HG03469 (cell line): ENCODE measurements at regions not wholly inside any gene's neighbourhood (a gene's known extent, or its start where the extent isn't known, plus 50 kb on each side); places are given as distances from the start of the nearest gene placed in this dataset.

Experiments used
- ATAC-seq: cut with Tn5 transposase; IDR thresholded peaks from one replicate; pipeline ENCODE4 v1.9.1; 2021; ENCODE audit warnings: mild to moderate bottlenecking, moderate library complexity, moderate number of reproducible peaks; ENCODE audit not compliant: unreplicated experiment

DNA sequence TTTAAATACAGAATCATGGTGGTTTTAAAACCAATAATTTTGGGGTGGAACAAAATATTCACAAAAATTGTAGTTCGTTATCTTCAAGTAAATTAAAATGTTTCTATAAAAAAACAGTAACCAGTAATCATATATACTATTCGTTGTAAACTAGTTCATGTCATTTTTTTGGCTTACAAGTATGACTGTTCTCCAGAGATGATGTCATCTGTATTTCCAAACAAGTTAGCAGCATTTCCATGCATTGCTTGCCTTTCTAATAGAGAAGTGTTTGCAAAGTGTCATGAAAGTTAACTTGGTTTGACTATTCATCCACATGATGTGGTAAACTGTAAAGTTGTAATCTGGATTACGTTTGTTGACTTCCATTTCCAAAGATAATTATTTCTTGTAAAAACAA is 717.9 kb upstream of the ADAMTS16 start:
- ATAC-seq: no peak

DNA sequence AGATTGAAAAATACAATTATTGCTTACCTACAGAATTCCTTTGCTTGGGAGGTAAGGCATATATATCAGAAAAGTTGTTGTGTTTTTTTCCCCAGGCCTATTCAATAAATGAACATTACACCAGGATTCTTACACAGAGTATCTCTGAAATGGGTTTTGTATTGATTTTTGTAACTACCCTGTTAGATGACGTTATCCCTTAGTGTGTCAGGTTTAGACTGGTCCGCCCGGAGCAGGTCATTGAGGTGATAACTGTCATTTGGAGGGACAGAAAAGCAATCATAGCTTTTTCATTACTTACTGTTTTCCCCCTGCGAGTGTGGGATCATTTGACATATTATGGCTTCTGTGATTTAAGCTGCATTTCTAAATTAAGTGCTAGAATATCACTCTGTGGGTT is 715.2 kb upstream of the ADAMTS16 start:
- ATAC-seq: no peak

DNA sequence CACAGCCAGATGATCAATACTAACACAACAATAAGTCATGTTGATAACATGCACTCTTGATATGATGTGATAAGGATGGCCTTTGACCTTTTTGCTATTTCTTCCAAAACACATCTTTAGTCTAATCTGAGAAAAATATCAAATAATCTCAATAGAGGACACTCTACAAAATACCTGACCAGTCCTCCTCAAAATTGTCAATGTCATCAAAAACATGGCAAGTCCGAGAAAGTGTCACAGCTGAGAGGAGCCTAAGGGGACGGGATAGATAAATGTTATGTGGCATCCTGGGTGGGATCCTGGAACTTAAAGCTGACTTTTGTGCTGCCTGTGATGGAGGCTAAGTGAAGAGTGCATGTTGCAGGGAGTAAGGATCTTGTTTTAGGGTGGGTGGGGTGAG is 699.6 kb upstream of the ADAMTS16 start:
- no peak for ATAC-seq

DNA sequence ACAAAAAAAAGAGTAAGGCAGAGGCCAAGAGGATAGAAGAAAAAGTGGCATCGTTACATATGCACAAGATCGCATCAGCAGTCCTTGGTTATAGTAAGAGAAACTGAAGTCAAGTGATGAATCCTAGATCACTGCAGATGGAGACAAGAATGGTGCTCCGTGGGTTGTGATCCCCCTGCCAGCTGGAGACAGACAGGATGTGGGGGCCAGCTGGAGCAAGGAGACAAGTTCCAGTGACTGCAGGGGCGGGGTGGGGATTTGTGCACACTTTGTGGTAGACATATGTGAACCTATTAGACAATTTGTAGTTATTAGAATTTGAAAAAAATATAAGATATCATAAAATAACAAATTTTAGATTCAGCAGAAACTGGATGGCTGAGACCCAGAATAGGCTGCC is 697.9 kb upstream of the ADAMTS16 start:
- ATAC-seq: no peak

DNA sequence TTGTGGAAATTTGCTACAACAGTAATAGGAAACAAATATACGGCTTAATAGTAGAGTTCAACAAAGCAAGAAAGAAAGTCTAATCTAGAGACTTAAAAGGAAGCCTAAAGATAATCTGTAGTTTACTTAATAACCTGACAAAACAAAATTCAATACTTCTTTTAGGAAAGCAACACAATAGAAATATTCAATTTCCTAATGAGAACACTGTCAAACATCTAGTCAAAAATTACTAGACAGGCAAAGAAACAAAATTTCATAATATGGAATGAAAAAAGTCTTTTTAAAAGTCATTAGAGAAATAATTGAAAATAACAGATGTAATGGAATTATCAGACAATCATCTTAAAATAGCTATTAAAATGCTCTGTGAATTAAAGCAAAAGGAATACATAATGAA is 692.5 kb upstream of the ADAMTS16 start:
- ATAC-seq: no peak

DNA sequence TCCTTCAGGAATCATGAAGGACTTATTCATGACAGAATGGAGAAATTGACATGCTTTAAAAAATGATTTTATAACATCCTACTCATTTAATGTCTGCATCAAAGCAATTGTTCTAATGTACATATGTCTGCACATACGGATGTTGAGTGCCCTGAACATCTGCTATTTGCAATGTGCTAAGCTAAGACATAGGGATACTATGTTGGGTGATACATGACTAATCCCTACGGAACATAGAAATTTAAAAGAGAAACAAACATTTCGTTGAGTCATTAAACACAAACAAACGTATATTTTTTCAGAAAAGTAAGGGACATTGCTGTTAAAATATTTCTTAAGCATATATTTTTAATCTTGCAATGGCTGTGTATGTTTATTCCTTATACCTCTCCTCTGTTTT is 686.5 kb upstream of the ADAMTS16 start:
- no peak for ATAC-seq

DNA sequence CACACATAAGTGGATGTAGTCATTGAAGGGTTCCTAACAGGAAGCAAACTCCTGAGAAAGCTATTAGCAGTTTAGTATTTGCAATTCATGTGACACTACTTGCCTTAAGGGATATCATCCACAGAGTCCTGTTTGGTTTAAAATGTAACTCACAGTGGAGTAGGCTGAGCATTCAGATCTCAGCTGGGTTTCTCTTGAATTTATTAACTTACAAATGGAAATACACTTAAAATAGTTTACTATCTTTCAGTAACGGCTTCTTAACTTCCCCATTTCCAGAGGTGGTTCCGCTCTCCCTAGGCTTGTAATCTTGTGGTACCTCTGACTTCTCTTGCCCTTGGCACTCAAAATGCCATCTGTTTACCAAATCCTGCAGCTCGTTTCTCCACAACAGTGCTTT is 660.7 kb upstream of the ADAMTS16 start:
- no peak for ATAC-seq

DNA sequence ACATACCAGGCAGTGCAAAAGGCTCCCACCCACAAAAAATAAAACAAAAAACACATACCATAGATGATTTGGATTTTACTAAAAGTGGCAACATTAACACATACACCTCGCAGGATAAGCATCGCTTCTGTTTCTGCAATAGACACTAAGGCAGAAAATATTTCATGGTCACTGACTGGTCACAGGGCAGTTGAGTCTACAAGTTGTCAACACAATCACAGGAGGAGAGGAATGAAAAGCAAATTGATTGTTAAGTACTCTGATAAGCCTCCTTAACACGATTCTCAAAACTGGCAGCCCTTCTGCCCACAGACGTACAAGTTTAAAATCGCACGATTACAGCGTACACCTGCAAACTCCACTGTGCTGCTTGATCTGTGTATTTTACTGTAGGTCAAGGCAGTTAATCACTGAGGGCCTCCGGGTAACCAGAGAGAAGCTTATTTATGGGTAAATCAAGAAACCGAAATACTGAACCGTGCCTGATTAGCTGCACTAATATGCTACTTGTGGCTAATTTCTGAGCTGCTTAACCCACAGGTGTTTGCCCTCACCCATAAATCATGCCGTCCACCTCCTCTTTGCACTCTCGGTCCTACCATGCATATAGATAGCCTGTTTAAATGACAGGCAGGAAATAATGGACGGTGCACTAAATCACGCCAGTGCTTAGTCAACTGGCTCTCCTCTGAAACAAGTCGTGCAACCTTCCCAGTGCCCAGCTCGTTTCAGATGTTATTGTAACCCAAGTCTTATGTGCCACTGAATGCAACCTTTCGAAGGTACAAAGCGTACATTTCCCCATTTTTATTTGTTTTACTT is 659.4 kb upstream of the ADAMTS16 start:
- ATAC-seq: no peak

DNA sequence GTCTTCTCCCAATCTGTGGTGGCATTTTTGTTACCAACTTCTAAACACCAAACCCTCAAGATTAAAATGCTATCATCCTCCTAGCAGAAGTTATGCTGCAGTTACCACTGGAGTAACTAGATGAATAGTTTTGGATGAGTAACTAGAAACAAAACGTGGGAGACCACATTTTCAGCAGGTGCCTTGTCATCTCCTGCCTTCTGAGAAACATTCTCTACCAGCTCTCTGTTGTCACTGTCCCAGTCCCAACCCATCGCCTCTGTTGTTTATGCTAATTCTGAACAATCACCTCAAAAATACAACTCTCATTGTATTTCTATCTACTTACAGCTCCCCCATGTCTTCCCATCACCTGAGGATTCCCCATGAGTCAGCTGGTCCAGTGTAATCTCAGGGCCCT is 652.5 kb upstream of the ADAMTS16 start:
- no peak for ATAC-seq

DNA sequence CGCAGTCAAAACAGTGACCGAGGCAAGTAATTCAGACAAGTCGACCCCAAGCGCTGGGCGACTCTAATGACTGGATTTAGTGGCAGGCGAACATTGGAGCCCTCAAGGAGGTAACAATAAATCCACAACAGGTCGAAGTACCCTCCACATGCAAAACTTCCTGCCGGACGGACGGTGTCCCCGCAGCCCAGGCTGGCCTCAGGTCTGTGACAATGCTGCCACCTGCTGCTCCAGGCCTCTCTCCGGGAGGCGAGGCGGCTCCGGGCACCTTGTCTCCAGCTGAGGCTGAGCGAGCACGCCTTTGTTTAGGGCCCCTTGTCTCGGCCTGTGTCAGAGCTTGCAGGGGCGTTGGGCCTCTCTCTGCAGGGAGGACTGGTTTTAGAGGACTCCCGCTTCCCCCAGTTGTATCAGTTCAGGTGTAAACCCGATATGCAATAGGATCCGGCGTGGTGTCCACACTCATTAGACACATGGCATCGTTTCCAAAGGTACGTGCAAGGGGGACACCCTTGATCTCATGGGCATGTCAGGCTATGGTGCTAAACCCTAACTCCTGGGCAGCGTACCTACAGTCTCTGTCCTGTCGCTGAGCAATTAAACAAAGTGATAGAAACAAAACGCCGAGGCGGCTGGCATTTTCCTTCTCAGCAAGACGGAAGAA is 628.0 kb upstream of the ADAMTS16 start:
- no peak for ATAC-seq

DNA sequence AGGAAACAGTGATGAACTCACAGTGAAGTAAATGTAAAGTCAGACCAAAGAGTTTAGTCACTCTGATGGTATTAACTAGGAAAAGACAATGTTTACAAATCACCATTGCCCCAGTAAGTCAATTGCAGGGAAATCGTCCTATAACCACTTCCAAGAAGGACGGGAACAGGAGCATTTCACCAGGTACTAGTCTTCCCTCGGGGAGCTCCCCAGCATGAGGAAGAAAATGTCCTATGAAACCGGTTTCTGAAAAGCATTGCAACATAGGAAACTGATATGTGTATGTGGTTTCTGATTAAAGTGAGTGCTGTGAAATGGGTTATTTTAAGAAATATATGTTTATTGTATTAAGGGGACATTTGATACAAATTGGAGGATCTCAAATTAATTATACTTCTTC is 626.7 kb upstream of the ADAMTS16 start:
- ATAC-seq: no peak

DNA sequence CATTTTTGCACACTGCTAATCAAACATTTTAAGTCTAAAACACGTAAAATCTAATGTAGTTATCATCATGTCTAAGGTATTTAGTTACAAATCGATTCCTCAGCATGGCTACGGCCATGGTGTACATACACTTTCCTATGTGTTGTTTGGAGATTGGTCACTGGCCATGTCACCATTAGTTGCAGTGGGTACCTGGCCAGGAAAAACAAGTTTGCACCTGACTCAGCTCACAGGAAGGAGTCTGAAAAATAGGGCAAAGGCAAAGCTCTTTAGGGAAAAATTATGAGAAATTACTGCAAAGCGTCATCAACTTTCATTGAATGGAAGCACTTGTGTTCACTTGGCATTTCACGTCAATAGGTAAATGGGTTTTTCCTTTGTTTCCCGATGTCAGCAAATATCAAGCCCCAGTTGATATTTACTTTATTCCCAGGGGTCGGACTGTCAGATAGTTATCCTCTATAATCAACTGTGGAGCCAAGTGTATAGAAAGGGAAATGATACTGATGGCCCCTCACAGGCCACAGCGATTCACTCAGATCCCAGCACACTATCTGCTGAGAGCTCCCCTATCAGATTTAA is 626.0 kb upstream of the ADAMTS16 start:
- no peak for ATAC-seq

DNA sequence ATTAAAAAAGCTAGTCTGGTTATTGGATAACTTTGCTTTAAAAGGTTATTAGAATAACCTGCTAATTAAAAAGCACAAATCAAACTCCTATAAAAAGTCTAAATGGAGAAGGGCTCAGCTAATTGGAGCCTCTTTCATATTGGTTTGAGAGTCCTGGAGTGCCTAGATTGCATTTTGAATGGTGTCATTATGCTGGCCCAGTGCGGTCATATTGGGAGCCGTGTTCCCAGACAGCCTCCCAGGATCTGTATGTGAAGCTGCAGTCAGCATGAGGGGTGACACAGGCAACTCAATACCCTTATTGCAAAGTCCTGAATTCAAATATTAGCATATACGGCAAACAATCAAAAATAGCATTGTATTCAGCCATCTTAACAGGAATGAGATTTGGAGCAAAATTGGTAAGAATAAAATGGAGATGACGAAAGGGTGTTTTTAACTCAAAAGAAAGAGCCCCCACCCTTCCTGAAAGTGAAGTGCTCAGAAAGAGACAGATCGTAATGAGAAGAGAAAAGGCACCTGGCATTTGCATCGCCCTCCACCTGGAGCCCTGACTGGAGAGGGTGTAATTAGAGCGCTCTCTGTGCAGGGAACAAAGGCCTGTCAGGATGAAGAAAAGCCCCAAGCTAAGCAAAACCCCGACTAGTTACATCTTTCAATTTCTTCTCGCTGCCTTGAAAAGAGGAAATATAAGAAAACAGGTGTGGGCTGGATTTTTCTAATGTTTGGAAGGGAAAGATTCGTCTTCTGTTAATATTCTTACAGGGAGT is 621.0 kb upstream of the ADAMTS16 start:
- no peak for ATAC-seq

DNA sequence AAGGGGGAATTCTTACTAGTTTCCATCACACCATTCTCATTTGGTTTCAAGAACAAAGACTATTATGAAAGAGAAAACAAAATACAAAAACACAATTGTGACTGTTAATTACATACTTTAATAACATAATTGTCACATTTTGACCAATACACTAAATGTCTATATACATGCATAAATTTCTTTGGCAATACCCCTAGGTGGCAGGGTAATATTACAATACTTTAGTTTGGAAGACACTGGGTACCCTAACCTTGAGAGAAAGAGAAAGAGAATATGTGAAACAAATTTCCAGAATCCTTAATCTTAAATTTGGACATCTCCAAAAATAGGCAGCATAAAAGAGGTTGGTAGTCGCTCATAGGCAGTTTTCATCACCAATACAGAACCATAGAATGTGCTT is 619.6 kb upstream of the ADAMTS16 start:
- ATAC-seq: no peak

DNA sequence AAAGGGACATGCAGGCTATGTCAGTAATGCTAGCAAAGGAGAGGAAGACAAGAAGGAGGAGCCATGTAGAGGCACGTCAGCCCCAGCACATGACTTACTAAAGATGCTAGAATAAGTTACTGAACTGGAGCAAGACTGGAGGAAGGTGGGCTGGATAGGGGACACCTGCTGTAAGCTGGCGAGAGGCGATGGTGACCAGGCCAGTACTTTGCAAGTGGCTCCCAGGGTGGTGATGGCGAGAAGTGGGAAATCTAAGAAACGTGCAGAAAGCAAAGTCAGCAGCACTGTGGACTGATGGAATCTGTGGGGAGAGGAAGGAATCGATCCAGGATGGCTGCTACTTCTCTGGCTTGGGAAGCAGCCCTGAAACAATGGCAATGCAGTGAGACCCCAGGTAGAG is 617.1 kb upstream of the ADAMTS16 start:
- ATAC-seq: no peak

DNA sequence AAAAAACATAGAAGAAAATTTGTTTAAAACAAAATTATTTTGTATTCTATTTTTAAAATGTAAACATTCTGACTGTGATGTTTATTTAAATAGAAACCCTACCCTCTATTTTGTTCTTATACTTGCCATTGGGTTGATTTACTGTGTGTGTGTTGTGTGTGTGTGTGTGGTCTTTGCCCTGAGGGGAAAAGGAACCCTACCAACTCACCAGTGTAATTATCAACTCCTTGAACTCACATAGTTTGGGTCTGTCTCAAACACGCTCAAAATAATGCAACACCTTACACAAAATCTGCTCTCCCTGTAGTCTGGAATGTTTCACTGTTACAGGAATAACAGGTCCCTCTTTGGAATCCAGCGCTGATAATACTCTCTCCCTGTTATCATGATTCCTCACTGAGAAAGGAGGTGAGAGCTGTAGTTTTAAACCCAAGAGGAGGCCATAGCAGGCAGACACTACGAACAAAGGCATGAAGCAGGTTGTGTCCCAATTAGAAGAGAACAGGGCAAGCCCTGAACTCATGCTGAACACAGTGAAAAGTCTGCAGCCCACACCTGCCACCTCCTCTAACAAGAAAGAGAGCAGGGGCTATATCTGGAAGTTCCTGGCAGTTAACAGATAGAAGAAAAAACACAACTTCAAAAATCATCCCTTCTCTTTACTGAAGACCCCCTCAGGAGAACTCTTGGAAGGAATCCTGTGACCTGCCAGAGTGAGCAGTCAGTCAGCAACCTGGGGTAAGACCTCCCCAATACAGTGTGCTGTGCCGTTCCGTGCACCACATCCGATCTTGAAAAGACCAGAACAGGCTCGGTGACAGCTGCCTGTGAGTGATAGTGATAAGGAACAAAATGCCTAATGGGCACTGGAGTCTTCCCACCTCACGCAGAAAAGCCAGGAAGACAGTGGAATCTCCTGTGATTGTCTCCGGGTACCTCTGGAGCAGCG is 608.1 kb upstream of the ADAMTS16 start:
- ATAC-seq: no peak

DNA sequence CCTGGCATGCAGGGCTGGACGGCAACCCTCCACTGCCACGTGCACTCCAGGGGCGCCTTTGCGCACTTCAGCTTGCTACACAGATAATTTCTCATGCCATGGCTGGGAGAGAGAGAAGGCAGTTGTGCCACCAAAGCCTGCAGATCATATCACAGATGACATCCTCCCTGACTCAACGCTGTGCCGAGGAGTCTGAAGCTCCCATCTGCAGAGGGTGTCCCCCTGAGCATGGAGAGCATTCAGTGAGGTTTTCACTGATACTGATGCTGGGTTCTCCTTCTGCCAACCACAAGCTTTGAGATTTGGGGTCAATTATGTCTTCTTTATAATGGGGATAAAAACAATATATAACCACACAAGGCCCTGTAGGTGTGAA is 607.4 kb upstream of the ADAMTS16 start:
- ATAC-seq: no peak

DNA sequence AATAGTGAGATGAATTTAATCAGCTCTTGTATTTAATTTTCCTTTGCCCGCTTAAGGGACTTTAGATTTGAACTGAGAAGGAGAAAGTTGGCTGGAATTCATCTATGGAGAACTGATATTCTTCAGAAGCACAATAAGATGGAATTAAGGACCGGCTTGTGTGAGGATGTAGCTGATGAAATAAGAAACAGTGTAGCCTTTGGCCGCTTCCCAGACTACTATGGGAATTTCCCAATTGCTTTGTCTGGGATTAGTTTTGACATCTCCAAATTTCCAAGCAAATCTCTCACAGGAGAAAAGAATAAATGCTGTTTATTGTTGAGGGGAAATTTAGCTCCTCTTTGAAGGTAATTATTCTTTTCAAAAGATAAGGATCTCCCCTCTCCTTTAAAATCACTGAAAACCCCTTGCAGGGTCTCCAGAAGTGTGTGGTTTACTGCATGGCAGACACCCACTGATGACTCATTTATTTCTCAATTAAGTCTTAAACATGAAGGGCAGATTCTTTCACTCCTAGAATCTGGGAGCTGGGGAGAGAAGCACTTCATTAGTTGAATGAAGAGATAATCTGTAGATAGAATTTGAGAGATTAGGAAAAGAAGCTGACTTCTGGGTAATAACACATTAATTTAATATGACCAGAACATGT is 606.5 kb upstream of the ADAMTS16 start:
- ATAC-seq: no peak

DNA sequence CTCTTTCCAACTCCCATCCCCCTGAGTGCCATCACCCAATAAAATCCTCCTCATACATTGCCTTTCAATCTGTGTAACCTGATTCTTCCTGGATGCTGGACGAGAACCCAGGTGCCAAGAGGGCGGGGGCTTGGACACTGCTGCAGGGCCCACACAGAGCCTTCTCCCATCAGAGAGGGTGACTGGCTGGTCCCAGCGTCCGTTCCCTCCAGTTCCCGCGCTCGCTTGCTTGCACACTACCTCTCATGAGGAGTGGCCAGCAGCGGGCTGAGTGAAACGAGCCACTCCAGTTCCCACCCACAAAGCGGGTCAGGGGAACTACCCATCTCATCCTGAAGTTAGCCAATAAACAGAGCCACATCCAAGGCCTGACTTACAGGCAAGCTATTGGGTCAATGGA is 602.6 kb upstream of the ADAMTS16 start:
- ATAC-seq: no peak
